GM13976 (cell line): ENCODE measurements at regions not wholly inside any gene's neighbourhood (a gene's known extent, or its start where the extent isn't known, plus 50 kb on each side); places are given as distances from the start of the nearest gene placed in this dataset.

Experiments used
- DNase-seq: peaks from one replicate; pipeline ENCODE4 v3.0.0; 2012; ENCODE audit warnings: low spot score
- CTCF ChIP-seq: IDR thresholded peaks from 2 replicates; pipeline ENCODE4 v1.5.1; 2012; ENCODE audit warnings: borderline replicate concordance, mild to moderate bottlenecking; ENCODE audit not compliant: insufficient read depth; ENCODE audit errors: extremely low read depth, missing control alignments, control extremely low read depth
- in situ Hi-C: fragments of 300-500 bp; cut with MboI; formaldehyde crosslinking; loops from one replicate; pipeline ENCODE4 v1.12.0; 2022; ENCODE audit warnings: low sequenced_read_pairs, mixed read lengths, inconsistent platforms; ENCODE audit not compliant: unreplicated experiment

DNA sequence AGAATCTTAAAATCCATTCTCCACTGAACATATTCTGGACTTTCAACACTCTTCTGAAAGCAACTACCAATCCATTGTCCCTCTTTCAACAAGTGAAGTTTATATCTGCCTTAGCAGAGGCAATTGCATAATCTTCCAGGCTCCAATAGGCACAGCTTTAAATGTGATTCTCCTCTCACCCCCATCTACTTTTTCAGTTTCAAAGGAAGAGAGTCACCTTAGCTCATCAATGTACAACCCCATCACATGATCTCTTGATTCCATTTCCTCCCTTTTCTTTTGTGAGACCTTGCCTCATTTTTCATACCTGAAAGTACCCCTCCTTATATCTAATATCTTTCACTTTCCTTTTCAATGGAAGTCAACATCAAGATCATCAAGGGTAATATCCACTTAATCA is 921.7 kb upstream of the EPHA5 start:
- DNase-seq: no peak
- TF ChIP-seq CTCF: no peak
- in situ Hi-C loops: no loop called here

DNA sequence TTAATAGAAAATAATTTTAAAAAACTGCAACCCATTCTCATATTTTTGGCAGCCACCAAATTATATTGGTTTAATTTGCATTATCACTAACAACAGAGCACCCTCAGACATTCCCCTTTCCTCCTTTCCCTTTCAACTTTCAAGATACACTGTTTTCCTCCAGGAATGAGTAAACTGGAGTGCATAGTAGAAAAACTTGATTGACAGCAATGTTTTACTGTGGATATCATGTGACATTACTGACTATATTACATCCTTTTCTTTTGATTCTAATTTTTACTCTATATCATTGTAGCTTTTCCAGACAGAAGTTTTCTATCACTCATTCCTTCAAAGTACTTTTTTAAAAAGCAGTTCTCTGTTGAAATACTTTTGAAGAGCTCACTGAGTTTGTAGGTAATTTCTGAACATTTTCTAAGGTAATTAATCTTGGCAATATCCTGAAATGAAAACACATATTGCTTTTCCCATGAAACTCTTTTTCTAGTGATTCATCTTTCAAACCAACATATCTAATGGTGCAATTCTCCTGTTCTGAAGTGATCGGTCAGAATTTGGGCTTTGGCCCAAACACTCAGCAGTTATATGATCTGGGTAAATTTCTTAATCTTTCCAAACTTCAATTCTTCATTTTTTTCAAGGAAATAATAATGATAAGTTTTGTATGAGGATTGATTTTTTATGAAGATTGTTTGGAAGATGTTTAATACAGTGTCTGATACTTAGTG is 920.4 kb upstream of the EPHA5 start:
- no peak for TF ChIP-seq CTCF
- in situ Hi-C loops: no loop called here

DNA sequence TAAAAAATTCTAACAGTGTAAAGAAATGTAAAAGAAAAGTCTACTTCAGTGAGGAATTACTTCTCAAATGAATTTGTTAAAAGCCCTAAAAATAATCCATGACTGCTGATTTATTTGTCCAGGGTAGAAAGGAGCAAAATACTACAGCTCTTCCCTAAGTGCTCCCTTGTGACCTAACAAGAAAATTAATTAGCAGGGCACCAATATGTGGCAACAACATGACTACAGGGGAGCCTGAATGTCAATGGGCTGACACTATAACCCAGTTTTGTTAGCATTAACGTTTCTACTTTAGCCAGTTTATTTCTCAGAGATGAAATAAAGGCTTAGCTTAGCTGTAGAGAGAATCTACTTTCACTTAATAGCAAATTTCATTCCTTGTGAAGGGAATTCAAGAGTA is 918.9 kb upstream of the EPHA5 start:
- DNase-seq: no peak
- in situ Hi-C loops: no loop called here
- no peak for TF ChIP-seq CTCF

More for the DNA sequence above, 920.4 kb upstream of the EPHA5 start:
- DNase-seq: no peak

GRCh38 chr4:66585767-66586166 is 915.5 kb upstream of the EPHA5 start:
- no peak for DNase-seq
- in situ Hi-C loops: no loop called here
- TF ChIP-seq CTCF: no peak

- DNase-seq: no peak
- no peak for TF ChIP-seq CTCF
- in situ Hi-C loops: no loop called here
These were observed 907.6 kb upstream of the EPHA5 start for GRCh38 chr4:66577922-66578321.

- in situ Hi-C loops: no loop called here
- no peak for DNase-seq
- TF ChIP-seq CTCF: no peak
These were observed 904.9 kb upstream of the EPHA5 start for GRCh38 chr4:66575008-66575696.
